A549 (cell line): ENCODE measurements at regions not wholly inside any gene's neighbourhood (a gene's known extent, or its start where the extent isn't known, plus 50 kb on each side); places are given as distances from the start of the nearest gene placed in this dataset.

ENCODE experiments used
- ATAC-seq, 2 experiments: fragments of 200-7000 bp in 1 of 2; fragments of >200 bp in 1 of 2; cut with Nextera tagmentation in 1 of 2; cut with Tn5 transposase in 1 of 2; 3 replicates each; pipeline versions ENCODE4 v1.8.0 to v1.9.1; 2018 to 2020; ENCODE audit warnings: mild to moderate bottlenecking in 1 of 2, moderate library complexity in 1 of 2
- CTCF ChIA-PET: fragments of 300-600 bp; sonication (Branson Sonifier 250); formaldehyde crosslinking; extraction: SDS; loops from one replicate; lab custom pipeline; 2021; ENCODE audit warnings: antibody characterized with exemption, inconsistent platforms; lab: Yijun Ruan, JAX
- POLR2A ChIA-PET: fragments of 350-600 bp; formaldehyde crosslinking; extraction: SDS; loops from one replicate; lab custom pipeline; 2021; ENCODE audit warnings: antibody characterized with exemption, inconsistent platforms; lab: Yijun Ruan, JAX
- DNase-seq, 2 experiments: peaks; one replicate each; pipeline versions ENCODE4 v3.0.0 to v3.0.0-alpha.2; 2011 to 2016; ENCODE audit warnings: low read depth in 1 of 2, low spot score in 1 of 2
- FAIRE-seq: peaks from 2 replicates; lab custom pipeline; 2011; peaks lifted over from hg19 to GRCh38; lab: Jason Lieb, UNC
- H3K27ac ChIP-seq, 2 experiments: fragments of >200 bp; sonication (Bioruptor Twin); formaldehyde crosslinking; 3 replicates each; pipeline ENCODE4 v1.5.1; 2016 to 2017
- H3K4me1 ChIP-seq: fragments of >200 bp; sonication (Bioruptor Twin); formaldehyde crosslinking; 3 replicates; pipeline ENCODE4 v1.6.1; 2016
- H3K4me2 ChIP-seq: fragments of >200 bp; sonication (Bioruptor Twin); formaldehyde crosslinking; 3 replicates; pipeline ENCODE4 v1.6.1; 2016
- H3K4me3 ChIP-seq: fragments of >200 bp; sonication (Bioruptor Twin); formaldehyde crosslinking; 3 replicates; pipeline ENCODE4 v1.5.1; 2016
- H3K9me3 ChIP-seq: fragments of >200 bp; sonication (Bioruptor Twin); formaldehyde crosslinking; 3 replicates; pipeline ENCODE4 v1.6.1; 2016
- BCL3 ChIP-seq: fragments of >200 bp; sonication (Bioruptor Twin); formaldehyde crosslinking; IDR thresholded peaks from 3 replicates; pipeline ENCODE4 v1.6.1; 2016
- CBX8 ChIP-seq: fragments of 200-600 bp; sonication (generic); IDR thresholded peaks from 2 replicates; pipeline ENCODE4 v1.6.1; 2016
- CEBPB ChIP-seq, 2 experiments: fragments of >200 bp in 1 of 2; sonication (Bioruptor Twin) in 1 of 2; formaldehyde crosslinking in 1 of 2; IDR thresholded peaks; 2 replicates each; pipeline ENCODE4 v1.6.1; 2012 to 2016
- CHD4 ChIP-seq: fragments of 200-600 bp; sonication (generic); IDR thresholded peaks from 2 replicates; pipeline ENCODE4 v1.6.1; 2016; ENCODE audit warnings: antibody characterized with exemption, mild to moderate bottlenecking, borderline replicate concordance
- EHF ChIP-seq: fragments of 250-450 bp; sonication (Bioruptor Pico); IDR thresholded peaks from 2 replicates; pipeline ENCODE4 v1.5.0; 2020; ENCODE audit warnings: mild to moderate bottlenecking
- EHMT2 ChIP-seq: fragments of 200-600 bp; sonication (generic); IDR thresholded peaks from 2 replicates; pipeline ENCODE4 v1.6.1; 2016; ENCODE audit warnings: antibody characterized with exemption, low read depth, mild to moderate bottlenecking, moderate library complexity
- ELK1 ChIP-seq: fragments of 150-350 bp; IDR thresholded peaks from 2 replicates; pipeline ENCODE4 v1.6.1; 2014; ENCODE audit warnings: low read depth, mild to moderate bottlenecking, low read length
- ESRRA ChIP-seq: fragments of 150-350 bp; IDR thresholded peaks from 2 replicates; pipeline ENCODE4 v1.6.1; 2014; ENCODE audit warnings: mild to moderate bottlenecking, low read length, borderline replicate concordance
- FOSB ChIP-seq: fragments of 250-450 bp; sonication (Bioruptor Pico); IDR thresholded peaks from 2 replicates; pipeline ENCODE4 v1.5.0; 2020; ENCODE audit warnings: mild to moderate bottlenecking, moderate library complexity
- FOXS1 ChIP-seq: fragments of 250-450 bp; sonication (Bioruptor Pico); IDR thresholded peaks from 2 replicates; pipeline ENCODE4 v1.5.0; 2020; ENCODE audit warnings: mild to moderate bottlenecking, moderate library complexity
- GATA3 ChIP-seq: IDR thresholded peaks from 2 replicates; pipeline ENCODE4 v1.6.1; 2012; ENCODE audit warnings: borderline replicate concordance
- JUN ChIP-seq, 2 experiments: fragments of >200 bp; sonication (Bioruptor Twin); formaldehyde crosslinking; IDR thresholded peaks; 2 replicates in 1 of 2; 3 replicates in 1 of 2; pipeline ENCODE4 v1.6.1; 2016 to 2017
- JUNB ChIP-seq: fragments of >200 bp; sonication (Bioruptor Twin); formaldehyde crosslinking; IDR thresholded peaks from 2 replicates; pipeline ENCODE4 v1.6.1; 2016
- MAFK ChIP-seq: fragments of 450-650 bp; IDR thresholded peaks from 2 replicates; pipeline ENCODE4 v1.6.1; 2014; ENCODE audit not compliant: partially characterized antibody
- MAX ChIP-seq: IDR thresholded peaks from 2 replicates; pipeline ENCODE4 v1.6.1; 2012
- NPAS2 ChIP-seq: fragments of 250-450 bp; sonication (Bioruptor Pico); IDR thresholded peaks from 2 replicates; pipeline ENCODE4 v1.8.0; 2022; ENCODE audit warnings: mild to moderate bottlenecking, moderate library complexity, borderline replicate concordance
- NR3C1 ChIP-seq: fragments of >200 bp; sonication (Bioruptor Twin); formaldehyde crosslinking; IDR thresholded peaks from 3 replicates; pipeline ENCODE4 v1.6.1; 2017
- POLR2A ChIP-seq: IDR thresholded peaks from 2 replicates; pipeline ENCODE4 v1.6.1; 2012; ENCODE audit warnings: mild to moderate bottlenecking, low read length
- RCOR1 ChIP-seq: fragments of 150-350 bp; IDR thresholded peaks from 2 replicates; pipeline ENCODE4 v1.6.1; 2014; ENCODE audit warnings: antibody characterized with exemption, low read length, low read depth
- RFX5 ChIP-seq: fragments of 450-650 bp; IDR thresholded peaks from 2 replicates; pipeline ENCODE4 v1.7.1; 2014; ENCODE audit warnings: antibody characterized with exemption, mild to moderate bottlenecking, moderate library complexity
- SMC3 ChIP-seq: fragments of >200 bp; sonication (Bioruptor Twin); formaldehyde crosslinking; IDR thresholded peaks from 3 replicates; pipeline ENCODE4 v1.6.1; 2018; ENCODE audit warnings: inconsistent platforms
- ZC3H11A ChIP-seq: fragments of 450-650 bp; IDR thresholded peaks from 2 replicates; pipeline ENCODE4 v1.6.1; 2014; ENCODE audit warnings: antibody characterized with exemption, mild to moderate bottlenecking
- ZFP36 ChIP-seq: fragments of 450-650 bp; IDR thresholded peaks from 2 replicates; pipeline ENCODE4 v1.6.1; 2014; ENCODE audit warnings: borderline replicate concordance; ENCODE audit not compliant: partially characterized antibody
- ZNF302 ChIP-seq: fragments of 250-450 bp; sonication (Bioruptor Pico); IDR thresholded peaks from 2 replicates; pipeline ENCODE4 v1.9.0; 2021; ENCODE audit warnings: inconsistent platforms, mild to moderate bottlenecking, moderate library complexity
- WGBS: methylation state at CpG from one replicate; pipeline ENCODE4 v1.1.6; 2017; ENCODE audit errors: missing lambda C conversion rate; 5-methylcytosine and 5-hydroxymethylcytosine counted together
- TF ChIP-seq, protein P1 (sequence below): fragments of 200-600 bp; sonication (generic); IDR thresholded peaks from 2 replicates; pipeline ENCODE4 v1.6.1; 2016; ENCODE audit warnings: antibody characterized with exemption, mild to moderate bottlenecking, moderate library complexity
- TF ChIP-seq, protein P2 (sequence below): IDR thresholded peaks from 2 replicates; pipeline ENCODE4 v1.6.1; 2012; ENCODE audit warnings: low read depth, borderline replicate concordance

- POLR2A ChIA-PET: no interaction called here
- ATAC-seq: no peak
Observed at GRCh38 chr12:125564753-125565152, 499.5 kb downstream of the AACS start.

GRCh38 chr12:125567581-125567980 lies 502.3 kb downstream of the AACS start:
- no peak for DNase-seq
- Histone ChIP-seq H3K4me1 (no peaks in the 10 kb centered on the region), H3K4me2 (no peak overlapping the region), H3K9me3 (no peaks in the 10 kb centered on the region), H3K27ac (no peak overlapping the region), H3K4me3 (no peak overlapping the region)
- CTCF ChIA-PET: no interaction called here
- POLR2A ChIA-PET: no interaction called here
- TF ChIP-seq RCOR1 (no peak), POLR2A (no peak), ZFP36 (no peak), MAX (no peak), BCL3 (no peak), NPAS2 (CRISPR knock-in tag) (no peak), ELK1 (no peak), FOXS1 (no peak), EHF (CRISPR knock-in tag) (no peak)
- TF ChIP-seq, protein P1, sequence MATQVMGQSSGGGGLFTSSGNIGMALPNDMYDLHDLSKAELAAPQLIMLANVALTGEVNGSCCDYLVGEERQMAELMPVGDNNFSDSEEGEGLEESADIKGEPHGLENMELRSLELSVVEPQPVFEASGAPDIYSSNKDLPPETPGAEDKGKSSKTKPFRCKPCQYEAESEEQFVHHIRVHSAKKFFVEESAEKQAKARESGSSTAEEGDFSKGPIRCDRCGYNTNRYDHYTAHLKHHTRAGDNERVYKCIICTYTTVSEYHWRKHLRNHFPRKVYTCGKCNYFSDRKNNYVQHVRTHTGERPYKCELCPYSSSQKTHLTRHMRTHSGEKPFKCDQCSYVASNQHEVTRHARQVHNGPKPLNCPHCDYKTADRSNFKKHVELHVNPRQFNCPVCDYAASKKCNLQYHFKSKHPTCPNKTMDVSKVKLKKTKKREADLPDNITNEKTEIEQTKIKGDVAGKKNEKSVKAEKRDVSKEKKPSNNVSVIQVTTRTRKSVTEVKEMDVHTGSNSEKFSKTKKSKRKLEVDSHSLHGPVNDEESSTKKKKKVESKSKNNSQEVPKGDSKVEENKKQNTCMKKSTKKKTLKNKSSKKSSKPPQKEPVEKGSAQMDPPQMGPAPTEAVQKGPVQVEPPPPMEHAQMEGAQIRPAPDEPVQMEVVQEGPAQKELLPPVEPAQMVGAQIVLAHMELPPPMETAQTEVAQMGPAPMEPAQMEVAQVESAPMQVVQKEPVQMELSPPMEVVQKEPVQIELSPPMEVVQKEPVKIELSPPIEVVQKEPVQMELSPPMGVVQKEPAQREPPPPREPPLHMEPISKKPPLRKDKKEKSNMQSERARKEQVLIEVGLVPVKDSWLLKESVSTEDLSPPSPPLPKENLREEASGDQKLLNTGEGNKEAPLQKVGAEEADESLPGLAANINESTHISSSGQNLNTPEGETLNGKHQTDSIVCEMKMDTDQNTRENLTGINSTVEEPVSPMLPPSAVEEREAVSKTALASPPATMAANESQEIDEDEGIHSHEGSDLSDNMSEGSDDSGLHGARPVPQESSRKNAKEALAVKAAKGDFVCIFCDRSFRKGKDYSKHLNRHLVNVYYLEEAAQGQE: no peak
- TF ChIP-seq, protein P2, sequence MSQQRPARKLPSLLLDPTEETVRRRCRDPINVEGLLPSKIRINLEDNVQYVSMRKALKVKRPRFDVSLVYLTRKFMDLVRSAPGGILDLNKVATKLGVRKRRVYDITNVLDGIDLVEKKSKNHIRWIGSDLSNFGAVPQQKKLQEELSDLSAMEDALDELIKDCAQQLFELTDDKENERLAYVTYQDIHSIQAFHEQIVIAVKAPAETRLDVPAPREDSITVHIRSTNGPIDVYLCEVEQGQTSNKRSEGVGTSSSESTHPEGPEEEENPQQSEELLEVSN: no peak
- no peak for FAIRE-seq
- no peak for ATAC-seq
- WGBS: 2% methylated on average over 6 of the region's 6 CpGs

More at GRCh38 chr12:125564753-125565152, 499.5 kb downstream of the AACS start:
- DNase-seq: no peak
- no peak for FAIRE-seq
- Histone ChIP-seq H3K9me3 (no peaks in the 10 kb centered on the region), H3K27ac (no peak overlapping the region), H3K4me1 (no peaks in the 10 kb centered on the region), H3K4me3 (no peak overlapping the region), H3K4me2 (no peak overlapping the region)
- CTCF ChIA-PET: interaction anchor here (0.8 kb wide), 1 partner anchor 14 kb away, joined by 3 read pairs; no protein-coding TSS in a partner anchor
- 18% methylated on average over 4 of the region's 4 CpGs for WGBS
- TF ChIP-seq MAFK (no peak), CEBPB (IDR thresholded peaks at IDR 0.05) (no peak), RFX5 (no peak), JUNB (no peak), EHF (CRISPR knock-in tag) (no peak), CBX8 (no peak), FOXS1 (no peak), ZNF302 (CRISPR knock-in tag) (no peak), JUN (IDR thresholded peaks at IDR 0.05) (no peak), ZC3H11A (no peak), ELK1 (no peak), EHMT2 (no peak), SMC3 (no peak), CHD4 (no peak), GATA3 (no peak), FOSB (CRISPR knock-in tag) (no peak), NR3C1 (no peak), ESRRA (no peak)
